Dedifferentiated amniotic fluid mesenchymal stem cell (primary cell): ENCODE measurements at regions not wholly inside any gene's neighbourhood (a gene's known extent, or its start where the extent isn't known, plus 50 kb on each side); places are given as distances from the start of the nearest gene placed in this dataset.
"Not testable (repeated sequence)": the region's sequence is repeated elsewhere in the genome, so short reads cannot be mapped to it uniquely, and the experiment has no call there.

ENCODE experiments used
- DNase-seq: peaks from one replicate; pipeline ENCODE4 v3.0.0-alpha.2; 2016; ENCODE audit errors: extremely low spot score

- DNase-seq, result no peak
Observed at GRCh38 chr6:86256615-86257187, 614.0 kb upstream of the SYNCRIP start.

GRCh38 chr6:86255973-86256372, 613.3 kb upstream of the SYNCRIP start:
- no peak for DNase-seq

- DNase-seq, result no peak
Observed at GRCh38 chr6:86251106-86251505, 608.4 kb upstream of the SYNCRIP start.

DNA sequence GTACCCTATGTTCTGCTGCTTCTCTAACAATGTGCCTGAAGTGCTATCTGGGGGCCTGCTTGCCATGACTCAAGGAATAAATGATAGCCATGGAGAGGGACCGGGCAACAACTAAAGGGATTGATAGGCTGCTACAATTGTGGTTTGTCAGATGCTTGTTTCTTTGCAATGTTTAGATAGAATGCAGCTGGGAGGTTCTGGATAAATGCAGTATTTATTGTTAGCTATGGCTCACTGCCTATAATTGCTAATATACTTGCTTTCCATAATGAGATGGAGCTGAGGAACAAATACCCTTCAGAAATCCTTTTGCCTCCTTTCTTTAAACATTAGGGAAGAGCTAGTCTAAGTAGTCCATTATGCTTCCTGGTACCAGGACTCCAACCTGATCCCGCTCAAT, 575.2 kb upstream of the SYNCRIP start:
- DNase-seq, result no peak

DNA sequence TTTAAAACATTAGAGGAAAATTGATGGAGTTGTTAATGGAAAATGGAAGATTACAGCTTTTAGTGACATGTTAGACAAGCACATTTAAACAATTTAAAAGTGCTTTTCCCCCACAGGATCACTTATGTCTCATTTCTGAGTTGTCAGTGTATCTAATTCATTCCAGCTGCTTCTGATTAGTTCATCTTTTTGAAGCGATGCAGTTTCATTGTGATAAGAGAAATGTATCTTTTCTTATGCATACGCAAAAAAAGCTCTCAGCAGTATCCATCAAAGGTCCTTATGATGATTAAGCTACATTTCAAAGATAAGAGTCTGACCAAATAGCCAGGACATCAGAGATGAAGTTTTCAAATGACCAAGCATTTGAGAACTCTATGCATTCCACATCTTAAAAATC, 572.6 kb upstream of the SYNCRIP start:
- no peak for DNase-seq

DNA sequence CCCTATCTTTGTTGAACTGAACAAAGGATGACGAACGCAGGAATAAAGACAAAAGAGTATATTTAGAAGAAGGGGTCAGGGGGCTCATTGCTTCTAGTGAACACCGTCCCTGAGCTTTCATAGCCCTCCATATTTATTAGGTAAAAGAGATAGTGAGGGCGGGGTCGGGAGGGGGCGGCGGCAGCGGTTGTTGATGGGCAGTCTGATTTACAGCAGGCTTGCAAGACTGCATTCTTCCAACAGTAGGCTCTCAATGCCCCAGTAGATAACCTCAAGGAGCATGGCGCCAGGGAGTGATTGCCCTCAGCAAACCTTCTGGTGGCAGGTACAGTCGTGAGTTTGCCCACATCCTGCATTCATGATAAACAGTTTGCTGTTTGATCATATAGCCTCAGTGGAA, 563.3 kb upstream of the SYNCRIP start:
- no peak for DNase-seq

DNA sequence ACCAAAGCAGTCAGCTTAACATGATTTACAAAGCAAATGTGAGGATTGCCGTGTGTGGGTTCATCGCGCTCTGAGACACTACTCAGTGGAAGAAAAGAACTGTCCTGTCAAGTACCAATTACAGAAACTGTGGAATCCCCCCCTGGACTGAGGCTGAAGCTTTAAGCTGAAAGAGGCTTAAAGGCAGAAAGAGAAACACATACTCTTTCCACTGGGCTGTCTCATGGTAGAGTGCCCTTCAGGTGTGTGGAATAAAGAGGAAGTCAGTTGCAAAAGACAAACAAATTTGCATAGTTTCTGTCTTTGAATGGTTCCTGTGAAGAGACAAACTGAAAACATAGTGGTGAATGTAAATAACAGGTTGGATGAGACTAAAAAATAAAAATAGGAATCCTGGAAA, 560.4 kb upstream of the SYNCRIP start:
- no peak for DNase-seq

GRCh38 chr6:86193821-86194220, 551.1 kb upstream of the SYNCRIP start:
- DNase-seq, result no peak

DNA sequence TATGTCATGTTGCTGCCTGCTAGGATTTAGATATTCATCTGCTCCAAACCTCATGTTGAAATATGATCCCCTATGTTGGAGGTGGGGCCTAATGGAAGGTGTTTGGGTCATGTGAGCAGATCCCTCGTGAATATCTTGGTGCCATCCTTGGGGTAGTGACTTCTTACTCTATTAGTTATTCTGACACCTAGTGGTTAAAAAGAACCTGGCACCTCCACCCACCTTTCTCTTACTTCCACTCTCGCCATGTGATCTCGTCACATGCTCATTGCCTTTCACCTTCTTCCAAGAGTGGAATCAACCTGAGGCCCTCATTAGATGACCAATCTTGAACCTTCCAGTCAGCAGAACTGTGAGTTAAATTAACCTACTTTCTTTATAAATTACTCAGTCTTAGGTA, 549.4 kb upstream of the SYNCRIP start:
- DNase-seq, result no peak

- not testable (repeated sequence) for DNase-seq
Observed at GRCh38 chr6:86175149-86175548, 532.5 kb upstream of the SYNCRIP start.

DNA sequence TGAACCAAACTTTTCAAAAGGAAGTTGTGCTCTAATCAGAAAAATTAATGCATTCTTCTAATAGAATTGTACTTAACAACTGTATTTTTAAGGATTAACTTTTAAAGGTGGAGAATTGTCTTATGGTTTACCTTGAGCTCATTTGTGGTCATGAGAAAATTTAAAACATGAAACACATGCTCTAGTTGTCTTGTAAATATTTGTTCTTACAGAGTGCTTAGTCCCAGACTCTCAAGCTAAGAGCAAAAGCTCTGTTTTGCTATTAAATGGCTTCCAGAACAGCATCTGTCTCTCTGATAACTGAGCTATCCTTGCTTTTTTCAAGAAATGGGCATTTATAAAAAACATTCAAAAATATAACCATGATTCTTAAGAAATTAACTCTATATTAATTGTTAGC, 512.2 kb upstream of the SYNCRIP start:
- no peak for DNase-seq

- no peak for DNase-seq
Observed at GRCh38 chr6:86153521-86153920, 510.8 kb upstream of the SYNCRIP start.

DNA sequence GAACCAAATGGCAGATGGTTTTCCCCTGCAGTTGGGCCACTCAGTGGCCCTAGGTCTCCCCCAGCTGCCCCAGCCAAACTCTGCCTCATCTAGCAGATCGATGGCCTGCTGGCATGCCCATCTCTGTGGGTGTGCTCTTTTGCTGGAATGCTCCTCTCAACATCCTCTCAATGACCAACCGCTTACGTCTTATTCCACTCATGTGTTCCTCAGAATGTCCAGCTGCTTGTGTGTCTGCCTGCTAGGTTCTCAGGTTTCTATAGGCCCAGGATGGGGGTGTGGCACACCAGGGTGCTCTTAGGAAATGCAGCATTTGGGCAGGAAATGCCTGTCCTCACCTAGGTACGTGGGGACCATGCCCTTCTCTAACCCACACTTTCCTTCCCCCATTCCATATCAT, 509.9 kb upstream of the SYNCRIP start:
- DNase-seq, result no peak

GRCh38 chr6:86148586-86148985, 505.9 kb upstream of the SYNCRIP start:
- no peak for DNase-seq

GRCh38 chr6:86147859-86148258, 505.2 kb upstream of the SYNCRIP start:
- no peak for DNase-seq

GRCh38 chr6:86147311-86147710, 504.6 kb upstream of the SYNCRIP start:
- DNase-seq, result no peak

DNA sequence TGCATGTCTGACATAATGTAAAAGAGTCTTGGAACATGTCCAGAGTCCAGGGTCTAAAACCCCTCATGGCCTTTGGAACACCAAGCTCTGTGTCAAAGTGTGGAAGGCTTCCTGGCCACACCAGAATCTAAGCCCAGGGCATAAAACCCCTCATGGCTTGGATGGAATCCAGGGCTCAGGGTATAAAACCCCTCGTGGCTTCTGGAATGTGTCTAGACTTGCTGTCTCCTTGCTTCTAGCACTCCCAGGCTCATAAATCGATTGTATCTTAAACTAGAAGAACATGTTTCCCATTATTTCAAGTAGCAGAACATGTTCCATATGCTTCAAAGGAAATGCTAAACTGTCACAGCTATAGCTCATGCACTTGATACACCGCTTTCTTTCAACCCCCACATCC, 504.1 kb upstream of the SYNCRIP start:
- DNase-seq, result not testable (repeated sequence)

- DNase-seq, result no peak
Observed at GRCh38 chr6:86142326-86142725, 499.6 kb upstream of the SYNCRIP start.

DNA sequence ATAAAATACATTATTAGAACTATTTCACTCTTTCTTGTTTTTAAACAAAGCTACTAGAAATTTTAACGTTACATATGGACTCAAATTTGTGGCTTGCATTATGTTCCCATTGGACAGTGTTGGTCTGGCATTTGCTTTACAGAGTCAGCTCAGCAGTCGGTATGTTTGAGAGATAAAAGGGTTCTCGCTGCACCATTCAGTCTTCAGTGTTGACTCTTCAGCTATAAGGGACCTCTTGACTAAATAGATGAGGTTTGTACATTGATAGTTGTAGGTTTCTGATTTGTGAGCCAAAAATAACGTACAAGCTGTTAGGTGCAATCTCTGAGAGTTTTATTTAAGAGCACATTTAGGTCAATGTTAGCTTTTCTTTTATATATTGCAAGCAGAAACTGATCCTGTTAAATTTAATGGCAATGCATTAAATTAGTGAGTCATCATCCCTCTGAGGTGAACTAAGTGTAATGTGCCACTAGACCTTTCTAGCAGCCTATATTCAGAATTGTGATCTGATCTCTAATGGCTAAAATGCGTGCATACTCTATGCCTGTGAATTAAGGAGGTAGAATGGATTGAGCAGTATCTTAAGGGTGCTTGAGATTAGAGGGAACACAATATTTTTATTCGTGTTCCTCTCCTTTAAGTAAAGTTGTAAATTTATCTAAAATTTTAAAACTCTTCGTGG, 485.6 kb upstream of the SYNCRIP start:
- no peak for DNase-seq

- DNase-seq, result no peak
Observed at GRCh38 chr6:86122086-86122485, 479.4 kb upstream of the SYNCRIP start.

- DNase-seq, result no peak
Observed at GRCh38 chr6:86118271-86118670, 475.6 kb upstream of the SYNCRIP start.

GRCh38 chr6:86107985-86108384, 465.3 kb upstream of the SYNCRIP start:
- no peak for DNase-seq

GRCh38 chr6:86087954-86088353, 445.3 kb upstream of the SYNCRIP start:
- DNase-seq, result no peak

DNA sequence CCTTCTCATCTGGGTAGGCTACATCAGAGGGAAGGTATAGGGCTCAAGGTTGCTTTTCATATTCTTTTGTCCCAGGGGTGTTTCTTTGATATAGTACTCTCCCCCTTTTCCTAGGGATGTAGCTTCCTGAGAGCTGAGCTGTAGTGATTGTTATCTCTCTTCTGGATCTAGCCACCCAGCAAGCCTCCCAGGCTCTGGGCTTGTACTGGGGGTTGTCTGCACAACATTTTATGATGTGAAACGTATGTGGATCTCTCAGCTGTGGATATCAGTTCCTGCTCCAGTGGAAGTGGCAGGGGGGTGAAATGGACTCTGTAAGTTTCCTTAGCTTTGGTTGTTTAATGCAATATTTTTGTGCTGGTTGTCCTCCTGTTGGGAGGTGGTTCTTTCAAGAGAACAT, 437.3 kb upstream of the SYNCRIP start:
- no peak for DNase-seq
